DMS 273 (cell line): ENCODE measurements at regions not wholly inside any gene's neighbourhood (a gene's known extent, or its start where the extent isn't known, plus 50 kb on each side); places are given as distances from the start of the nearest gene placed in this dataset.

Experiments used
- DNase-seq: peaks from one replicate; lab custom pipeline; 2025; ENCODE audit not compliant: unreplicated experiment; lab: John Stamatoyannopoulos, UW

DNA sequence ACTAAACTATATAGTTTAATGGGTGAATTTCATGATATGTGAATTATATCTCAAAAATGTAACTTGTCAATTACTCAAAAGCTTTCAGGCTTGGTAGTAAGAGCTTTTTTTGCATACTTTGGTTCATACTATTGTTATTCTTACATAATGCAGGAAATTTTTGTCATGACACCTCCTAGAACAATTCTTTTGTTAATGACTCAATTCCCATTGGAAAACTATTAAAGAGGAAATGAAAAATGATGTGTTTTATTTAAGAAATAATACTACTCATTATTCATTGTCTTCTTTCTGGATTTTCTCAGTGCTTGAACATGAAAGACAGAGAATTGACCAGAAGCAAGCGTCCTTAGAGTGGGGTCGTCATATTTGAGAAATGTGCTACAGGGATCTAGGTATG lies 196.4 kb upstream of the KCNJ16 start:
- DNase-seq, result no peak

DNA sequence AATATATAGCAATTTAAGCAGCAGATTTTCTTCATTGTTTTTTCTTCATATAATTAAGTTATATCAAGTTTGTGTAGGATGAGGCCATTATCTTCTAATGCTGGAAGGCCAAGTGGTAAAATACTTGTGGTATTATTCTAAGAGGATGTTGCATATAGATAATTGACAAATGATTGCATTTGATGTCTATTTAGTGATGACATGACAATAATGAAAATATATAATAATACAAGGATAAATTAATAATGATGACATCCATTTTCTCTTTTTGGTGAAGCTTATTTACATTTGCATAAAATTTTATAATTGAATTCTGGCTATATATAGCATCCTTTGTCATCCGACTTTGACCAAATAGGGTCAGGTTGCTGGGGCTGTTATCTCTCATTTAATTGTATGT lies 195.4 kb upstream of the KCNJ16 start:
- DNase-seq, result no peak

DNA sequence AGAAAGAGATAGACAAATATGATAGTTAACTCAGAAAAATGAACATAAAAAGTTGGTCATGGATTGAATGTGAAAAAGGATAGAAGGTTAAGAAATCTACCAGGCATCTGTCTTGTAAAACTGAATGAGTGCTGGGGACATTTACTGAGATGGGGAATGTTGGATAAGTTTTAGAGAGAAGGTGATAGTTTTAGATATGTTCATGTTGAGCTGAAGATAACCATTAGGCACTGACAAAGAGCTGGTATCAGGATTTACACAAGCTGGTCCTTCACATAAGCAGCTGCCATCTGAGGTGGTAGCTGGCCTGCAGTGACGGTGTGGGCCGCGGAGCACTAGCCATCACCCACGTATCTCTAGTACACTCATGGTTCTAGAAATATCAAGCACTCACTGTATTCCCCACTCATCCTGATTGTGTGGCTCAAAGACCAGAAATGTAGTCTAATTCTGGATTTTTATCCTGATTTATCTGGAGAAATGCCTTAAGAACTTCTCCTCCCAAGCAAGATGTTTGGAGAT lies 194.4 kb upstream of the KCNJ16 start:
- DNase-seq, result no peak

DNA sequence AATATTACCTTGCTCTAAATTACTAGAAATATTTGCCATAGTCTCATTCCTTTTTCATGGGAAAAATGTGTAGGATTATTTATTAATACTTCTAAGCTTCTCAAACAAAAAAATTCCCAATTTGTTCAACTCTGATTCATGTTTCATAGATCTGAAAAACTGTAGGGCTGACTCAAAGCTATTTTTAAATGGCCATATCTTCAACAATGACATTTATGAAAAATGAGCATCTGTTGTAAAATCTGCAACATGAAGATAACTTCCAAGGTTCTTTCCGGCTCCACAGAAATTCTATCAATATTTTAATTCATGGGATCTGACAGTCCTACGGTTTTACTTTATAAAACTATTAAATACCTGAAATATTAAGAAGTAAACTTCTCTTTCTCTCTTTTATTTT lies 192.7 kb upstream of the KCNJ16 start:
- DNase-seq, result no peak

DNA sequence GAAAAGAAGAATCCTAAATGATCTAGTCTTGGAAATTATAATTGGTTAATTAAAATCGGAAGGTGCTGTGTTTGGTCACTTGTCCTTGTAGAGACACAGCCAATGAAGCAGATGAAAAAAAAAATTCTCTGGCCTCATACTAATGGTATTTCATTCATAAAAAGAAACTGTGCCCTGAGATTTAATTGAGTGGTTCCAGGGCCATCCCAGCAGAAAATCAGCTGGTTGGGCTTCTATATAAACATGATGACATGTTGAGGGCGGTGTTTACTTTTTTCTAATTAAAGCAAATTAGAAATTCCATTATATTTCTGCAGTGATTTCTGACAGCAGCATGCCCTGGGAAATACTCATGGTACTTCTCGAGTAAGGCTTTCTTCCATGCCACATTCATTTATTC lies 191.9 kb upstream of the KCNJ16 start:
- DNase-seq, result no peak

DNA sequence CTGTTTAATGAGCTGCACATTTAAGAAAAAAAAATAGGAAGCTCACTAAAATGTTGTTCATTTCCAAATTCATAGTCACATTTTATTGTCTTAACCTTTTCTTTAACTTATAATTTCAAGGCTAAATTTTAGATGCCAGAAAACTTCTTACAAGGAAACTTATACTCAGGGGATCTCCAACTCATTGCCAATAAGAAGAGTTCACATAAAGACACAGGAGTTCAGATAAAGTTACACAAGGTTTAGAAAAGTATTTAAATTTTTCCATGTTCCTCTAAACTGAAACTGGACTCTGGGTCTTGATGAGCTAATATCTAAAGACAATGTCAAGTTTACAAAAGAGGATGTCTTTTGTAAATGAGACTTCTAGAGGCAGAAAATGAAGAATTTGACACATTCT lies 190.7 kb upstream of the KCNJ16 start:
- no peak for DNase-seq

DNA sequence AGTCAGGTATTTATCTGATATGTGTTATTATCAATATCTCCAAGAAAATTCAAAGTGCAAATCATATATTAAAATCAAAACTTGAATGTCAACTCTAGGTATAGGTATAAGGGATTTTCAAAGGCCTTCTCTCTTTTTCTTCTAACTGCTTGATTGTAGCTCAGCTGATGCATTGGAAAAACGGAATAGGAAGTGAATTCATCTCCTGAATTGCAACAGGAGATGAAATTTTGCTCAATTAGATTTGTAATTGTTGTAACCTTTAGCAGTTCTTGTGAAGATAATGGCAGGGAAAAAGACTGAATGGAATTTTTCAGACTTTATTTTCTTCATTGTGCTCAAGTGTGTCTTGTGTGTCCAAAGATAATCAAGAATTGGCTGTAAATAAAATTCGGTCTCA lies 190.2 kb upstream of the KCNJ16 start:
- no peak for DNase-seq

DNA sequence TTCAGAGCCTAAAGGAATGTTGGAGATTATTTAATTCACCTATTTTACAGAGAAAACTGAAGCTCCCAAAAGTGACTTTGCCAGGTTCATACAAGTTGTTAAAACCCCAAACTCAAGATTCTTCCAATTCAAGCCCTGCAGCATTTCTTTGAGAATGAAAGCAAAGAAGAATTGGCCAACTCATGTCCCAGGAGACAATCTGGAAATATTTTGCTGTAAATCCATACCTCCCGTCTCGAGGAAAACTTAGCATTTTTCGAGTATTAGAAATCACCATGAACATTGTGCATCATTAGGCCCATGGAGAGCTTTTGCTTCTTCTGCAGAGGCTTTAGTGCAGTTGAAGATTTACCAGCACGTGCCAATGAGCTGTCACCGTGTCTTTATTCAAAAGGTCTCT lies 176.4 kb upstream of the KCNJ16 start:
- DNase-seq, result no peak

DNA sequence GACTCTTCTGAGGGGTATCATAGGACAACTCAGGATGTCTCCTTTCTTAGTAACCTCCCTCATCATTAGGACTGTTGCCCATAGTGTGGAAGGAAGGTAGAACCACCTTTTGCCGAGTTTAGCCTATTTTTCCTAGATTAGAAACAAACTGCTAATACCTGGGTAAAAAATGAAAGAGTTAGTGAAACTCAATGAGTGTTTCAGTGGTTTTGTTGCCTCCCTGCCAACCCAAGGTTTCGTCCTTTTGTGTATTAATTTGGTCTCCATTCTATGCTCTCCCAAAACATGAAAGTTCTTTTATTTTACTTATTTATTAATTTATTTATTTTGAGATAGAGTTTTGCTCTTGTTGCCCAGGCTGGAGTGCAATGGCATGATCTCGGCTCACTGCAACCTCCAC lies 174.9 kb upstream of the KCNJ16 start:
- no peak for DNase-seq

DNA sequence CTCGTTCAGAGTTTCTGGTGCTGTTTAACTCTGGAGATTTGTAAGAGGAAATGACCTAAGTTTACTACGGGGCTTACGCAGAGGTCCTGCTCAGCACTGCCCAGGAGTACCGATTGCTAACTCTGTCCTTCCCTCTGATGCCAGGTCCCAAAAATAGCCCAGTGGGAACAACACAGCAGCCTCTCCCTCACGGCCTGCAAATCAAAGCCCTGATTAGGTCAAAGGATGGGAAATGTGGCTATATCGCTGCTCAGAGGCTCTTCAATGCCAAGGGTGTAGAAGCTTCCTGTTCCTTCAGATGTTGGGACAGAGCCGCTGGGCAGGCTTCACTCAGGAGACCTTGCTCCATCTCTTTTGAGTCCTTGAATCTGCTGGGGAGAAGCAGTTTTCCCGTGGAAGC lies 174.2 kb upstream of the KCNJ16 start:
- DNase-seq, result no peak

DNA sequence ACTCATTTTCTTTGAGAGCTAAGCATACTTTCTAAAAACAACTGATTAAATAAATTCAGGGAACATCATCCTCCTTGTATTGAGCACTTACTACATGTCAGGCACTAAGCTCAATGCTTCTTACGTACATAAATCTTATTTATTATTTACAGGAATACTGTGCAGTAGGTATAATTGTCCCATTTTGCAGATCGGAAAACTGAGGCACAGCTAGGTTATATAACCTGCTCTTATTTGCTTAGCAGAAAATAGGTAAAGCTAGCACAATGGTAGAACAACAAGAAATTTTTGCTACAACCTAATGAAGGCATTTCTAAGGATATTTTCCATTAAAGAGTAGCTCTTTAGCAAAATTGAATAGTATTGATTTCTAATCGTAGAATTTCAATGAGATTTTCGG lies 168.7 kb upstream of the KCNJ16 start:
- DNase-seq, result no peak

DNA sequence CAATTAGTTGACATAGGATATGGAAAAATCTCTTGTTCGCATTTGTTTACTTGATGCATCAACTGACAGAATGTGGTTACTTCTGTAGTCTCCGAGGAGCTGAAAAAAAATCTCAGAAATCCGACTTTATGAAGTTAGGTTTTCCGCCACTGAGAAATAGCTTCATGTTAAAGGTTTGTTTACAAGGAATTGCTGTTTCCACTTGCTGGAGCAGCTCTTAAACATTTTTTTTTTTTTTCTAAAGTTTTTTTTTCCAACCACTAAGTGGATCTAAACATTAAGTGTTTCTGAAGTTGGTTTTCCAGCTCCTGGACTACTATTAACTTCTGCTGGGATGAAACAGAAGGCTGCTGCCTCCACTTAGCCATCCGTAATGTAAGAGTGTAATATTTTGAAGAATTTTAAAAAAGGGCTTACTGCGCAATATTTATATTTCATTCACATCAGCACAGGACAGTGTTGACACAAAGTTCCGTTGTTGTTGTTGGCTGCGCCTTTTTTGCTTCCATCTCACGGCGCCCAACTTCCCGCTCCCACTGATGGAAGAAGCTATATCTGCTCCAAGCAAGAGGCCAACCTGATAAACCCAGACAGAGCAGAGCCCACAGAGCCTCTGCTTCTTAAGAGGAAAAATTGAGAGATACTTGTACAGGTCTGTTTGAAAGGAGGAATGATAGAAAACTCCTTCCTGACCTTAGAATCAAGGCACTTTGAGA lies 167.7 kb upstream of the KCNJ16 start:
- DNase-seq, result no peak

DNA sequence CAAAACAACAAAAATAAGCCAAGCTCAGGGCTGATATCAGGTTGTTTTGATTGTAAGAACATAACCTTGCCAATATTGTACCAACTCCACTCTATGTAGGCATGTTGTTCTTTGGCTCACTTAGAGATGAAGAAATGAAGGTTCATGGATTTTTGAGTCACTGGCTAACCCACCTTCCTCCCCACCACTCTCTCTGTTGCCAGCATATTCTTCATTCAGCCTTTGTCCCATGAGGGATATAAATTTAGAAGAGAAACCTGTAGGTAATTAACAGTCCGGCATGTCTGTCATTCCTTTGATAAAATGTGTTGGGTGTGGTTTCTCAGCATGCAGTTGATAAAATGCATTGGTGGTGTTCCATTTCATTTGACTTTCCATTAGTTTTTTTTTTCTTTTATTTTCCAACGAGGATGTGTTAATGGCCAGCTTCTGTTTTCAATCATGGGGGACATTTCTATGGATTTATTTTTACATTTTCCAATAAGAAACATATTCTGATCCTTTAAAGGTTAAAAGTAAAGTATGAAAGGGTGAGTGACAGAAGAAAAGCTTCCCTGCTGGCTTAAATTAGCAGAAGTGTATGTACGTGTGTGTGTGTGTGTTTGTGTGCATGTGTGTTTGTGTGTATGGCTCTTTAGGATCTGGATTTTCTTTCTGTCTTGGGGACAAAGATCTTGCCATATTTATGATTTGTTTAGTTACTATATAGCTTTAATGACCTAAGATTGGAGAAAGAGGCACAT lies 166.2 kb upstream of the KCNJ16 start:
- DNase-seq, result no peak

DNA sequence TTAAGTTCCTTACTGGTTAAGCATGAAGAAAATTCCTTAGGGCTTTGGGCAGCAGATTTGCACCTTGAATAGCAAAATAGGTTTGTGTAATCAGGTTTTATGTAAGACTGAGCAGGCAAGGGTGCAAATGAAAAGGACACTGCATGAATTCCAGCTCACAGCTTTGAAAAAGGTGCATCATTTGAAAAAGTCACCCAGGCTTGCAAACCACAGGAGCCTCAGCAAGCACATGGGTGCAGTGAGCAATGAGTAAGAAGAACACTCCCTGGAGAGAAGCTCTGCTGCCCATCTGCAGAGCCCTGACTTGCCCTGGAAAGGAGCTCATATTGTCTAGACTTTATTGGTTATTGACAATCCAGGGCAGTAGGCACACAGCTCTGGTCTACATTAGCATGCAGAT lies 165.6 kb upstream of the KCNJ16 start:
- DNase-seq, result no peak

DNA sequence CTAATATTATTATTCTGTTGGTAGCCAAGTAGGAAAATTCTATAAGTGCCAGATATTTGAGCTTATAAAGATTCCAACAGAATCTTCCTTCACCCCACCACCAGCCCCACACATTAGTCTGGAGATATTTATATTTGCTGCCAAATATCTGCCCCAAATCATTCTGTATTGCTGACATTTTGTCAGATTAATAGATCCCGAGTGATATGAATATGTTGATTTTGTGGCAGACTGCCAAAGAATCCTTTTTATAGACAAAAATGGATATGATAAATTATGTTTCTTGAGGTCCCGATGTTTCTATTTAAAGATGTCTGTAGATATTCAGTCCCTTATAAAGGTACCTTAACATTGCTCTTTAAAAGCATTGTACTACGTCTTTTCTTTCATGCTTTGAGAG lies 162.2 kb upstream of the KCNJ16 start:
- no peak for DNase-seq

DNA sequence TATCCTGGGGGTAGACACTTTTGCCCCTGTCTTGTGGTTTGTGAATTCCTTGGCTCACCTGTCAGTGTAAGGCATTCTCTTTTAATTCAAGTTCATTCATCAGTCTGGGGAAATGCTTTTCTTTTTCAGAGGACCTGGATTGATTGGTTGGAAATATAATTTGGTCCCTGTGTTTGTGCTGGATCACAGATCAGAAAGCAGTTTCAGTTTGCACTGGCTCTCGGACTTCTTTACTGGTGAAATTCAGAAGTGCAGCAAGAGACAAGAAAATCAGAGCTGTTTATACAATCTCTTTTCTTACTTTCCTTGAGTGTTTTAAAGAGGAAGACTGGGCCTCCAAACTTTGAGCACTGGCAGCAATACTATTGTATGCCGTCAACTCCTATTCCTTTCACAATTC lies 161.8 kb upstream of the KCNJ16 start:
- no peak for DNase-seq

DNA sequence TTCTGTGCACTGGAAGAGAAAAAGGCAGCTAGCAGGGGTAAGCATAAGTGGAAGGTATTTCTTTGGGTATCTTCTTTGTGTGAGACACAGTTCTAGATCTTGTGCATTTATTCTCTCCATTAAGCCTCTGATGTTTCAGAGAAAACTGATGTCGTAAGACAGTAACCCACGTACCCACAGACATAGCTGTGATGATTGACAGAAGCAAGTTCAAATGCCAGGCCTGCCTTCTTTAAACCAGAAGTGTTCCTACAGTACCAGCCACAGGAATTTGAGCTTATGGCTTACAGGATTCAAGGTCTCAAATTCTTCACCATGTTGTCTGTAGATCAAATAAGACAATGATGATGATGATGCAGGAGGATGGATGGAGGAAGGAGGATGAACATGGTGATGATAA lies 161.4 kb upstream of the KCNJ16 start:
- DNase-seq, result no peak

DNA sequence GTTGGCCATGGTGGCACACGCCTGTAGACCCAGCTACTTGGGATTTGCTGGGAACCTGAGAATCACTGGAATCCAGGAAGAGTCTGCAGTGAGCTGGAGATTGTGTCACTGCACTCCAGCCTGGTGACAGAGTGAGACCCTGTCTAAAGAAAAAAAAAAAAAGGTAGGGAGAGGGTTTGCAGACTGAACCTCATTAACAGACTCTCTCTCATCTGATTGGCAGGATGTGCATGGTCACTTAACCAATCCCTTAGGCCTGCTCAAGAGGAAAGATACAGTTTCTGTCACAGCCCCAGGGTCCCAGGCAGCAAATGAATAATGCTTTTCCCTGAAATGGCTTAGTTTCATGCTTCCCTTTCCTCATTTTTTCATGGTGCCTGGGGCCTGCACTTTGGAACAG lies 160.5 kb upstream of the KCNJ16 start:
- DNase-seq, result no peak

DNA sequence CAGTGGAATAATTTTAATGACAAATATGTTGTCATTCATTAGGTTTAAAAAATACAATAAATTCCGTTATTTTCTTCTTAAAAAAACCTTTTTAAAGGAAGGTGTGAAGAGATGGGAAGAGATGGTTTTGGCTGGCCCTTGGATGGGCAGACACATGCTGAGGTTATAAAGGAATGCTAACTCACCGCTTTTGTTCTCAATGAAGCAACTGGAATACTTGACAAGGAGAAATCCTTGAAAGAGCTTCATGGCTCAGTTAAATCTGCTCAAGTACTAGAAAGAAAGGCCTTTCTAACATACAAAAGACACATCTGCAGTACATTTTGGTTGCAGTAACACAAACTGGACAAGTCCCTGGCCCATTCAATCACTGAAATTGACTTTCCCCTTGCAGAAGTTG lies 158.3 kb upstream of the KCNJ16 start:
- no peak for DNase-seq

DNA sequence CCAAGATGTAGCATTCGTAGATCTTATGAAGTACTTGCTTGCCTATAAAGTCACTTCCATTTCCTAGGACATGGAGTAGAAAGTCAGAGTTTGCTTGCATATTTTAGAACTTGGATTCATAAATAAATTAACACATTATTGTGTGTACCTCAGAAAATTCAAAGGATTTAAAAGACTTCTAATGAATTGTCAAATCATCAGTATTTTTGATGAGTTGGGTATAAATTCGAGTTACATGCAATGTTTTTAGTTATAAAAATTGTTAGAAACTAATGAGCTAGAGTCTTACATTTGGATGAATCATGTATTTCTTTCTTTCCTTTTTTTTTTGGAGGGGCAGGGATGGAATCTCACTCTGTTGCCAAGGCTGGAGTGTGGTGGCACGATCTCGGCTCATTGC lies 156.9 kb upstream of the KCNJ16 start:
- DNase-seq, result no peak

DNA sequence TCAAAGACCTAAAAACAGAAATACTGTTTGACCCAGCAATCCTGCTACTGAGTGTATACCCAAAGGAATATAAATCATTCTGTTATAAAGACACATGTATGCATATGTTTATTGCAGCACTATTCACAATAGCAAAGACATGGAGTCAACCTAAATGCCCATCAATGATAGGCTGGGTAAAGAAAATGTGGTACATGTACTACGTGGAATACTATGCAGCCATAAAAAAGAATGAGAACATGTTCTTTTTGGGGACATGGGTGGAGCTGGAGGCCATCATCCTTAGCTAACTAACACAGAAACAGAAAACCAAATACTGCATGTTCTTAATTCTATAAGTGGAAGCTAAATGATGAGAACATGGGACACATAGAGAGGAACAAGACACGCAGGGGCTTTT lies 155.2 kb upstream of the KCNJ16 start:
- no peak for DNase-seq

DNA sequence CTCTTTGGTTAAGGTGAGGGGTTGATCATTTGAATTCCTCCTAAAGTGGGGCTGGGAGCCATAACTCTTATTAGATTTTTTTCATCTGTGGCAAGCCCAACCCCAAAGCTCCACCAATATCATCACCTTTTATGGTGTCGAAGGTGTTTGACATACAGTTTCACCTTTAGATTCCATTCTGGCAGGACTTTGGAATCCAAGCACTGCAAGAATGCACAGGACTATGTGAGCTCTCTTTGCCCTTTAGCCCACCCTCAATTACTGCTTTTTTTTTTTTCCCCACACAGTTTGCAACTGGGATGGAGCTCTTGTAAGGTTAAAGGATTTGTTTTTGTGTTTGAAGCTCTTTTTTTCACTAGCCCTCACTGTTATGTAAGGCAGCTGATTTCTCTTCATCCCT lies 154.0 kb upstream of the KCNJ16 start:
- no peak for DNase-seq

DNA sequence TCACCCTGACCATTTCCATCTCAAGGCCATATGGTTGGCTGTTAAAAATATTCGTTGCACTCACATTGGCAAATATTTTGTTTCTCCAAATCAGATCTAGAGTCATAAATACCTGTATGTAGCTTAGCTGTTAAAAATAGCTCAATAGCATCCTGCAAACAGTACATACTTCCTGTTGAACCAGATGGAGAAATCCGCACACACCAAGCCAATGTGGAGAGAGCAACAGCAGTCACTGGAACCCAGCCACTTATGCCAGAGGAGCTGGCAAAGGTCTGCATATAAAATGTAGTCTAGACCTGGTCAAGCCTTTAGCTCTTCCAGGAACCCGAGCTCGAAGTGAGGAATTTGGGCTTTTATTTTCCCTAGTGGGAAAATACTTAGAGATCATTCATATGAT lies 146.4 kb upstream of the KCNJ16 start:
- DNase-seq, result peak; percentile 38
